Stimulated activated naive CD4-positive, alpha-beta T cell treated with Interleukin-2 at 50 U/mL for 16 hours (primary cell): ENCODE measurements at regions not wholly inside any gene's neighbourhood (a gene's known extent, or its start where the extent isn't known, plus 50 kb on each side); places are given as distances from the start of the nearest gene placed in this dataset.
"Not testable (repeated sequence)": the region's sequence is repeated elsewhere in the genome, so short reads cannot be mapped to it uniquely, and the experiment has no call there.

Experiments
- DNase-seq: peaks from one replicate; lab custom pipeline; 2025; lab: John Stamatoyannopoulos, UW

- DNase-seq: no peak
Measured at GRCh38 chr21:33972539-33972938, 56.9 kb upstream of the ATP5PO start.

- no peak for DNase-seq
Measured at GRCh38 chr21:33971492-33972013, 55.9 kb upstream of the ATP5PO start.

GRCh38 chr21:33969581-33969980 is 54.0 kb upstream of the ATP5PO start:
- DNase-seq: no peak

DNA sequence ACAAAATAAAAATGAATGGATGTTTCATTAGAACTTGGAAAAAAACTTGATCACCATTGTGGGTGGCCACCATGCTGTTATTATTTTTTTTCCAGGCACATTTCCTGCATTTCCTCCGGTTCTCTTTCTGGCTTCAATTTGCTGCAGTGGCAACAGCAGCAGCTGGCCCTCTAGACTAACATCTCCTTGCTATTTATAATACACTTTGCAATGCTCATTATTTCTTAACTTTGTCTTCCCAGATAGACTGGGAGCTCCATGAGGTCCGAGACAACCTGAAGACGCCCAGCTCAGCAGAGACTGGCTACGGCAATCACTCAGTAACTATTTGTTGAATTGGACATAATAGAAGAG is 53.4 kb upstream of the ATP5PO start:
- no peak for DNase-seq

DNA sequence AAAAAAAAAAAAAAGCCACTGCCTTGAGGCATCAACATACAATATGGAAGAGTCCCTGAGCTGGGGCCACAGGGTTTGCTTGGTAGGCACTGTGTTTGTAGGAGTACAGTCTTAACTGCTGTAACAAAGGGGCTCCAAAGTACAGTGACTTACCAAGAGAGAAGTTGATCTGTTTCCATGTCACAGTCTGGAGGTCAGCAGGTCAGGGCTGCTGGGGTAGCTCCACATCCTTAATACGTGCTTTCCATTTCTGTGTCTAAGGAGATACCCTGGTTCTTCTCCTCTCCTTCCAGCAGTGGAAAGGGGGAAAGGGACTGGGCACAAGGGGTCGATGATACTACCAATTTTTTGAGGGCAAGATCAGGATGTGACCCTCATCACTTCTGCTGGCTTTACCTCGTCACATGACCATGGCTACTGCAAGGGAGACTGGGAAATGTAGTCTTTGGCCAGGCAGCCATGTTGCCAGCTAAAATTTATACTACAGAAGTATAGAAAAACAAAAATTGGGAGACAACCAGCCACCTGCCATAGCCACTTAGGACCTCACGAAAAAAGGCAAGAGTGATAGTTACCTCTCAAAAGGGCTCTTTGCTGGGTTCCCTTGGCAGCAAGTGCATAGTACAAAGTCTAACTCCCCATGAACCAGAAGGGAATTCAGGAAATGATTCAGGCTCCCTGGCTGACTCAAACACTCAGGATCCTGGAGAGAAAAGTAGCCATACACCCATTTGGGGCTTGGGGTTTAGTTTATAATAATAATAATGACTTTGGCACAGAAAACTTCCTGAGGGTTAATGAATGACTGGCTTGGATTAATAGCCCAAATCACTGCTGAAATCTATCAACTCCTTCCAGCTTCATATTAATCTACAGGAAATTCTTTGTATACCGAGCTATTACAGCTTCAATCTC is 52.7 kb upstream of the ATP5PO start:
- no peak for DNase-seq

- DNase-seq: no peak
Measured at GRCh38 chr21:33967086-33967571, 51.5 kb upstream of the ATP5PO start.

DNA sequence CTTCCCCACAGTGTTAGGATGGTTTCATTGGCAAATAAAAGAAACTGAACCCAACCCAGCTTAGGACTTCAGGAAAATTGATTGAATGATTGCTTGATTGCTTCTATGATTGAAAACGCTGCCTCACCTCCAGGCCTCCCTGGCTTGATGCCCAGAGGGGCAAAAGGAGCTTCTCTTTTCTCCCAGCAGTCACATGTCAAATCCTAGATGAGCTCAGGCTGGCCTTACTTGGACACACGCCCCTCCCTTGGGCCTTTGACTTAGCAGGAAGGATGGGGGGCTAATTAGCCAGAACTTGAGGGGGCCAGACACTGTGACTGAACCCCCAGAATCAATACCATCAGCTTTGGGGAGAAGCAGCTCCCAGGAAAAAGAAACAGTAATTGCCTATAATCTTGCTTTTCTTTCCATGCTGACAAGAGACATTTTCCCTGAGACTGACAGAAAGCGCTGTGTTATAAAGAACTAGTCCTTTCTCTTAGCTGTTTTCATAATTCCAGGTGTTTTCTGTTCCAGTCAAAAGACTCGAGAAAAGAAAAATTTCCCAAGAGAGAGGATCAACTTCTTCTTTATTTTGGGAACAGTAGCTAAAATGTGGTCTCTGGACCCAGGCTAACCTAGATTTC is 50.8 kb upstream of the ATP5PO start:
- DNase-seq: no peak

DNA sequence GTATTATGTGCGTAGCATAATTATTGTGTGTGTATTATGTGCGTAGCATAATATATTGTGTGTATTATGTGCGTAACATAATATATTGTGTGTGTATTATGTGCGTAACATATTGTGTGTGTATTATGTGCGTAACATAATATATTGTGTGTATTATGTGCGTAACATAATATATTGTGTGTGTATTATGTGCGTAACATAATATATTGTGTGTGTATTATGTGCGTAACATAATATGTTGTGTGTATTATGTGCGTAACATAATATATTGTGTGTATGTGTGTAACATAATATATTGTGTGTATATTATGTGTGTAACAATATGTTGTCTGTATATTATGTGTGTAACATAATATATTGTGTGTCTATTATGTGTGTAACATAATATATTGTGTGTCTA is 50.1 kb upstream of the ATP5PO start:
- DNase-seq: not testable (repeated sequence)
